Retinal pigment epithelial cell (primary cell): ENCODE measurements at regions not wholly inside any gene's neighbourhood (a gene's known extent, or its start where the extent isn't known, plus 50 kb on each side); places are given as distances from the start of the nearest gene placed in this dataset.
"Not testable (repeated sequence)": the region's sequence is repeated elsewhere in the genome, so short reads cannot be mapped to it uniquely, and the experiment has no call there.

Source experiments
- DNase-seq: peaks from one replicate; pipeline ENCODE4 v3.0.0-alpha.2; 2010; ENCODE audit warnings: low read depth
- H3K4me3 ChIP-seq: 2 replicates; pipeline ENCODE4 v1.5.1; 2011; ENCODE audit warnings: mild to moderate bottlenecking, low read length, control low read depth, moderate library complexity
- TF ChIP-seq, protein P1 (sequence below): conservative IDR thresholded peaks from 2 replicates; pipeline ENCODE4 v1.5.1; 2011; ENCODE audit warnings: low read depth, low read length, control low read depth, inconsistent platforms

DNA sequence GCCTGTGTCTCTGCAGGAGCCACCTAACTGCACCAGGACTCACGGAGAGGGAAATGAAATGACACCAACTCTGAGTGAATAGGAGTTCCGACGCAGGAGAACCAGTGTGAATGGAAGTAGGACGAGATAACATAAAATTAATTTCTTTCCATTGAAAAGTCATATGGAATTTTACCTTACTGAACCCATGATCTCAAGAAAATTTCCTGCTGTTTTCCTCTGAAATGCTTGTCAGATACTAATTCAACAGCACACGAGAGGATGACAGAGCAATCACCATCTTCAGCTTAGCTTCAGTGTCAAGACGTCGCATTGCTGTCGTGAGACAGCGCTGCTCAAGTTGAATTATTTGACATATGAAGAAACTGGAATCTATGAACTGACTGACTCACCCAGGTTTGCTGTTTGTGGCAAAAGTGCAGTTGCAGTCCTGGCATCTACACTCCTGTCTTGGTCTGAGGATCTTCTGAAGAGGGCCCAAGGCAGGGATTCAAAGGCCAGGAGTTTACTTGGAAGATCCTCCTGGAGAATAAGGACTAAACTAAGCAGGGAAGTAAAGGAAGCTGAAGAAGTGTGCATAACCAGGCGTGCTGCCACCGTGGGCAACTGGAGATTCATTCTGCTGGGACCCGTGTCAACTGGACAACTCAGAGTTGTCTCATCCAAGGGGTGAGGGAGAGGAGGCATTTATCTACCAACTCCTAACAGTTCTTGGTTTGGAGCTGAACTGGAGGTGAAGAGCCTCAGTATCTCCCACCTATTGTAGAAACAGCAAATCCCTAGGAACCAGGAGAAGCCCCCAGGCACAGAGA is 214.4 kb upstream of the IRS2 start:
- TF ChIP-seq, protein P1, sequence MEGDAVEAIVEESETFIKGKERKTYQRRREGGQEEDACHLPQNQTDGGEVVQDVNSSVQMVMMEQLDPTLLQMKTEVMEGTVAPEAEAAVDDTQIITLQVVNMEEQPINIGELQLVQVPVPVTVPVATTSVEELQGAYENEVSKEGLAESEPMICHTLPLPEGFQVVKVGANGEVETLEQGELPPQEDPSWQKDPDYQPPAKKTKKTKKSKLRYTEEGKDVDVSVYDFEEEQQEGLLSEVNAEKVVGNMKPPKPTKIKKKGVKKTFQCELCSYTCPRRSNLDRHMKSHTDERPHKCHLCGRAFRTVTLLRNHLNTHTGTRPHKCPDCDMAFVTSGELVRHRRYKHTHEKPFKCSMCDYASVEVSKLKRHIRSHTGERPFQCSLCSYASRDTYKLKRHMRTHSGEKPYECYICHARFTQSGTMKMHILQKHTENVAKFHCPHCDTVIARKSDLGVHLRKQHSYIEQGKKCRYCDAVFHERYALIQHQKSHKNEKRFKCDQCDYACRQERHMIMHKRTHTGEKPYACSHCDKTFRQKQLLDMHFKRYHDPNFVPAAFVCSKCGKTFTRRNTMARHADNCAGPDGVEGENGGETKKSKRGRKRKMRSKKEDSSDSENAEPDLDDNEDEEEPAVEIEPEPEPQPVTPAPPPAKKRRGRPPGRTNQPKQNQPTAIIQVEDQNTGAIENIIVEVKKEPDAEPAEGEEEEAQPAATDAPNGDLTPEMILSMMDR = no peak
- no peak overlapping the region for H3K4me3 ChIP-seq
- DNase-seq = no peak

DNA sequence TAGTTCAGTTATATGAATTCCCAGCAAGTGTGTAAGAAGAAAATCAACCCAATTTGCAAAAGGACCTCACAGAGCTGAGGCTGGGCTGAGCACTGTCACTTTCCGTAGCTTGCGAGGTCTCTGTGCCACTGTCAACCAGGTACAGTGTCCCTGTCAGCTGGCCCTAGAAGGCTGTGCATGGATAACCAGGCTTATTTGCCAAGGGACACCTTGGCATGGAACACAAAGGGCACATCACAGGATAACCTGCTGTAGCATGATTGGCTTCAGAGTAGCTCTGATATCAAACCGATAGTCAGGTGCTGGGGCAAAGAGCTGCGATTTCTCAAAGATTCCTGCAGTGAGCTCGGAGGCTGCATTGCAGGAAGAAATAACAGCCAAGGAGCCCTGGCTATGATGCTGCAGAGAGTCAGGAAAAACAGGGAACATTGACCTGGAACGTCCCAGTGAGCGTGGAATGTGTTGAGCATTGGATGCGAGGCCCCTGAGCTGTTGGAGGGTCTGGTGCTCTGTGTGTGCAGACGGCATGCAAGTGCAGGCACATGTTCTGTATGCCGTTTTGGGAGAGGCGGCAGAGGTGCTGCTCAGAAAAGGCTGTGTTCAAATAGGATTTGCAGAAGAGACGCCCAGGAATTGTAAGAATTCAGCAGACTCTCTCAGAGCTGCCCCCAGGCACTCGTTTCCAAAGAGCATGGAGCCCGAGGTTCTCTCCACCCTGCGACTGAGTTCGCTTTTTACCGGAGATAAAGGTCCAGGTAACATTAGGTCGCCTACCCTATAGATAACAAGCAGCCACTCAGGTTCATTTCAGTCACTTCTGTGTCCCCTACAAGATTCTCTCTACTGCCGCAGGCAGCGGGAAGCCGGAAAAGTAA is 213.5 kb upstream of the IRS2 start:
- TF ChIP-seq, protein P1 = no peak
- no peak overlapping the region for H3K4me3 ChIP-seq
- DNase-seq = no peak

DNA sequence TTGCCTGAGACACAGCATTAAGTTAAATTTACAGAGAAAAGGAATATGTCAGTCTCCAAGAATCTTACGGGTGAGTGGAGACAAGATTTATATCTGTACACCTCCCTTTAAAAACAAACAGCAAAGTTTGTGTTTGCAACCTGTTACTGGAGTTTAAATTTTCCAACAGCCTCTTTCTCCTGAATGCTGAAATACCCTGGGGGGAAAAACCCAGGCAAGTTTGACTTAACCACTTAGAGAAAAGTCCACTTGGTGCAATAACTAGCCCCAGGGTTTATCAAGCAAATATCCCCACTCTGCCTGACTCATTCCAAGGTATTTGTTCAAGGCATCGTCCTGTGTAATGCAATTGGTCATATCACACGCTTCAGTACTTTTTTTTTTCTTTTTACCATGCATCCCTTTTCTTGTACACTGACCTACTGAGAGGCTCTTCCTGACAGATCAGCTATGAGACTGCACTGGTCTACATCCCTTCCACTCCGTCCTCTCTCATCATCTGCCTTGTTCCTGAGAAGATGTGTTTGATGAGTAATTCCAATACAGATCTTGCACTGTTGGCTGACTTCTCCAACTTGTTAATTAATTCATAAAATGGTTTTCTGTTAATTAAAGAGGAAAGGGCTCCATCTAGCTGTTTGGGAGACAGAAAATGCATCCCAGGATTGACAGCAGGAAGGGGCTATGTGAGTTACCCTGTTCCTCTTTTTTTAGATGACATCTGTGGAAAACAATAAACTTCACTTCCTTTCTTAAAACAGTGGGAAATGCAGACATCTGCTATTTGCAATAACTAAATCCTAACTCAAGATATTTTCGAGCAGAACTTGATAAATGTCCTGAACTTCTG is 212.5 kb upstream of the IRS2 start:
- TF ChIP-seq, protein P1 = peak; percentile 15
- H3K4me3 ChIP-seq = no peak overlapping the region
- peak; percentile 79 for DNase-seq

DNA sequence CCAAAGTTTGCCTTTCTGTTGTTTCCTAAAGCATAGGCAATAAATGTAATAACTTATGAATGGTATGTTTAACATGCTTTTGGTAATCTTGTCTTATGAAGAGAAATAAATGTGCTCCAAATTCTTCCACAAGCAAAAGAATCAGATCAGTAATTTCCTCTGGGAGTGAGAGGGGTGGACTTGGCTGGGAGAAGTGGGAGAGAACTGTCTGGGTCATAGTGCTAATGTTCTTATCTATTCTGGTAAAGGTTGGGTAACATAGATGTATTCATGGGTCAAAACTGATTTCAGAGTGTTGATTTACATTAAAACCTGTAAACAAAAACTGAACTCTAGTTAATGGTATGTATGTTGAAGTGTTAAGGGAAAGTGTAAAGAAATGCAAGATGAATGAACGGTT is 211.7 kb upstream of the IRS2 start:
- no peak for DNase-seq
- no peak overlapping the region for H3K4me3 ChIP-seq
- TF ChIP-seq, protein P1 = no peak

DNA sequence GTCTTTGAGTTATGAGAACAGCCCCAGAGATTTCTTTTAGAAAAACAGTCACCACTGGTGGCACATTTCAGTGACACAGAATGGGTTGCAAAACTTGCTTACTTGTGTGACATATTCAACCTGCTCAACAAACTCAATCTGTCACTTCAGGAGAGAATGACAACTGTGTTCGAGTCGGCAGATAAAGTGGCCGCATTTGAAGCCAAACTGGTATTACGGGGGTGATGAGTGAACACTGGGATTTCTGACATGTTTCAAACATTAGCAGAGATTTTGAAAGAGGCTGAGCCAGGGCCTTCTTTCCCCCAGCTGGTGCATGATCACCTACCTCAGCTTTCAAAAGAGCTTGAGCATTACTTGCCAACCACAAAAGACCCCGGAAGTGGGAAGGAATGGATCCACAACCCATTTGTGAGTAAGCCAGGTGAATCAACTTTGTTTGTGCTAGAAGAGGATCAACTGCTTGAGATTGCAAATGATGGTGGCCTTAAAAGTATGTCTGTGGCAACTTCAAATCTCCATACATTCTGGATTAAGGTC is 210.7 kb upstream of the IRS2 start:
- DNase-seq, H3K4me3 ChIP-seq: not testable (repeated sequence)

DNA sequence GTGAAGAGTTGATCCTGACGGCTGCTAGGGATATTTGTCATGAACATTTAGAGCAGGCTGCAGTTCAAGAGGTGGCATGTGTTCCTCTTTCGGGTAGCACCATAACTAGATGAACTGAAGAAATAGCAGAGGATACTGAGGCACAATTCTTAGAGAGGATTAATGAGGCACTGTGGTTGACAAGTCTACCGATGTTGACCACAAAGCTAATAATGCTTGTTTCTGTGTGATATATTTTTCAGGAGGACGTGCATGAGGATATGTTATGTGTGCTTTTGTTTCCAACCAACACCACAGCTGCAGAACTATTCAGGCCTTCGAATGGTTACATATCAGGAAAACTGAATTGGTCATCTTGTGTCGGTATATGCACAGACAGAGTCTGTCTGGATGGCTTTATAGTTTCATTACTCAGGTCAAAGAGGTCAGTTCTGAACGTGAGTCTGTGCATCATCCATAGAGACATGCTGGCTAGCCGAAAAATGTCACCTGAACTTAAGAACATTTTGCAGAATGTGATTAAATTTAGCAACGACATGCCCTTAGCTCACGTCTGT is 210.1 kb upstream of the IRS2 start:
- H3K4me3 ChIP-seq = no peak overlapping the region
- TF ChIP-seq, protein P1 = no peak
- no peak for DNase-seq
